Endodermal cell (in vitro differentiated cells): ENCODE measurements at regions not wholly inside any gene's neighbourhood (a gene's known extent, or its start where the extent isn't known, plus 50 kb on each side); places are given as distances from the start of the nearest gene placed in this dataset.
A peak's percentile ranks its signal among the peaks of the same experiment; 100 is the strongest.
"Not testable (repeated sequence)": the region's sequence is repeated elsewhere in the genome, so short reads cannot be mapped to it uniquely, and the experiment has no call there.

Source experiments
- DNase-seq: peaks from one replicate; pipeline ENCODE4 v3.0.0-alpha.2; 2017
- H3K27ac ChIP-seq: 2 replicates; pipeline ENCODE4 v1.5.1; 2013; ENCODE audit warnings: mild to moderate bottlenecking, low read depth, low read length, moderate library complexity
- H3K27me3 ChIP-seq: 2 replicates; pipeline ENCODE4 v1.6.1; 2013; ENCODE audit warnings: mild to moderate bottlenecking, low read length, moderate library complexity; ENCODE audit not compliant: insufficient read depth, control insufficient read depth, poor library complexity, severe bottlenecking
- H3K36me3 ChIP-seq: 2 replicates; pipeline ENCODE4 v1.7.0; 2013; ENCODE audit warnings: mild to moderate bottlenecking, low read length, moderate library complexity; ENCODE audit not compliant: control insufficient read depth, insufficient read depth
- H3K4me1 ChIP-seq: one replicate; pipeline ENCODE4 v1.7.0; 2013; ENCODE audit warnings: low read length; ENCODE audit not compliant: control insufficient read depth, insufficient read depth
- H3K4me3 ChIP-seq: 2 replicates; pipeline ENCODE4 v1.5.1; 2013; ENCODE audit warnings: mild to moderate bottlenecking, low read length, moderate library complexity
- H3K9ac ChIP-seq: 2 replicates; pipeline ENCODE4 v1.6.1; 2013; ENCODE audit warnings: mild to moderate bottlenecking, low read length, moderate library complexity; ENCODE audit not compliant: poor library complexity, severe bottlenecking; ENCODE audit errors: extremely low read depth
- H3K9me3 ChIP-seq: 2 replicates; pipeline ENCODE4 v1.6.1; 2013; ENCODE audit warnings: mild to moderate bottlenecking, low read length, moderate library complexity; ENCODE audit not compliant: control insufficient read depth
- H3K27ac Mint-ChIP-seq: 2 replicates; pipeline ENCODE4 v1.8.0; 2020; ENCODE audit warnings: mixed read lengths
- H3K27me3 Mint-ChIP-seq: 2 replicates; pipeline ENCODE4 v1.8.0; 2021; ENCODE audit warnings: mild to moderate bottlenecking, mixed read lengths; ENCODE audit not compliant: insufficient read depth
- H3K36me3 Mint-ChIP-seq: 2 replicates; pipeline ENCODE4 v1.8.0; 2020; ENCODE audit warnings: low read depth, mixed read lengths
- H3K4me1 Mint-ChIP-seq: 2 replicates; pipeline ENCODE4 v1.8.0; 2020; ENCODE audit warnings: mixed read lengths
- H3K4me3 Mint-ChIP-seq: 2 replicates; pipeline ENCODE4 v1.8.0; 2020; ENCODE audit warnings: mild to moderate bottlenecking, moderate library complexity, mixed read lengths
- H3K9me3 Mint-ChIP-seq: 2 replicates; pipeline ENCODE4 v1.8.0; 2020; ENCODE audit warnings: mild to moderate bottlenecking, mixed read lengths
- WGBS, 2 experiments: methylation state at CpG; one replicate each; pipeline versions ENCODE4 v1.1.5 to v1.1.7; 2013; ENCODE audit warnings: missing lambda C conversion rate in 2 of 2, mixed read lengths in 1 of 2; ENCODE audit not compliant: insufficient coverage in 1 of 2, insufficient read length in 1 of 2; 5-methylcytosine and 5-hydroxymethylcytosine counted together
- TF ChIP-seq, protein P1 (sequence below): fragments of 200-600 bp; sonication (generic); conservative IDR thresholded peaks from 2 replicates; pipeline ENCODE4 v1.5.0; 2021; ENCODE audit warnings: antibody characterized with exemption, mild to moderate bottlenecking

DNA sequence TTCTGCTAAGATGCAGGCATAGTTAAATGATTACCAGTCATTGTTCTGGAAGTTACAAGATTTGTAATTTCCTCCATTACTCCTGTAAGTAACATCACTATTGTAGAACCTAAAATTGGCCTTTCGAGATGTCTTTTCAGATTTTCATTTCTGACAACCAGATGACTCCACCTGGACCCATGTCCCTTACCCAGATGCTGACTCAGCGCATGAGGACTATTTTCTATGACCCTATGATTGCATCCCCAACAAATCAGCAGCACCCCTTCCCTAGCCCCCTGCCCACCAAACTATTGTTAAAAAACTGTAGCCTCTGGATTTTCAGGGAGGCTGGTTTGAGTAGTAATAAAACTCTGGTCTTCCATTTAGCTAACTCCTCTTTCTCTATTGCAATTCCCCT lies 55.2 kb upstream of the RCBTB2 start:
- Histone ChIP-seq H3K4me3 (peak overlapping the region; percentile 24), H3K27ac (no peak overlapping the region), H3K36me3 (no peaks in the 10 kb centered on the region), H3K9me3 (peaks cover 52% of the 10 kb centered on the region), H3K27me3 (no peaks in the 10 kb centered on the region), H3K4me1 (no peaks in the 10 kb centered on the region), H3K9ac (no peak overlapping the region)
- Mint-ChIP-seq H3K27me3 (peaks cover 3% of the 10 kb centered on the region), H3K9me3 (peaks cover 47% of the 10 kb centered on the region), H3K4me1 (peaks cover 3% of the 10 kb centered on the region), H3K4me3 (no peak overlapping the region), H3K27ac (no peak overlapping the region), H3K36me3 (peaks cover 14% of the 10 kb centered on the region)
- DNase-seq, result no peak
- TF ChIP-seq, protein P1, sequence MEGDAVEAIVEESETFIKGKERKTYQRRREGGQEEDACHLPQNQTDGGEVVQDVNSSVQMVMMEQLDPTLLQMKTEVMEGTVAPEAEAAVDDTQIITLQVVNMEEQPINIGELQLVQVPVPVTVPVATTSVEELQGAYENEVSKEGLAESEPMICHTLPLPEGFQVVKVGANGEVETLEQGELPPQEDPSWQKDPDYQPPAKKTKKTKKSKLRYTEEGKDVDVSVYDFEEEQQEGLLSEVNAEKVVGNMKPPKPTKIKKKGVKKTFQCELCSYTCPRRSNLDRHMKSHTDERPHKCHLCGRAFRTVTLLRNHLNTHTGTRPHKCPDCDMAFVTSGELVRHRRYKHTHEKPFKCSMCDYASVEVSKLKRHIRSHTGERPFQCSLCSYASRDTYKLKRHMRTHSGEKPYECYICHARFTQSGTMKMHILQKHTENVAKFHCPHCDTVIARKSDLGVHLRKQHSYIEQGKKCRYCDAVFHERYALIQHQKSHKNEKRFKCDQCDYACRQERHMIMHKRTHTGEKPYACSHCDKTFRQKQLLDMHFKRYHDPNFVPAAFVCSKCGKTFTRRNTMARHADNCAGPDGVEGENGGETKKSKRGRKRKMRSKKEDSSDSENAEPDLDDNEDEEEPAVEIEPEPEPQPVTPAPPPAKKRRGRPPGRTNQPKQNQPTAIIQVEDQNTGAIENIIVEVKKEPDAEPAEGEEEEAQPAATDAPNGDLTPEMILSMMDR, result no peak
- 96 to 100% methylated on average over 2 of the region's 2 CpGs for WGBS, 2 experiments

DNA sequence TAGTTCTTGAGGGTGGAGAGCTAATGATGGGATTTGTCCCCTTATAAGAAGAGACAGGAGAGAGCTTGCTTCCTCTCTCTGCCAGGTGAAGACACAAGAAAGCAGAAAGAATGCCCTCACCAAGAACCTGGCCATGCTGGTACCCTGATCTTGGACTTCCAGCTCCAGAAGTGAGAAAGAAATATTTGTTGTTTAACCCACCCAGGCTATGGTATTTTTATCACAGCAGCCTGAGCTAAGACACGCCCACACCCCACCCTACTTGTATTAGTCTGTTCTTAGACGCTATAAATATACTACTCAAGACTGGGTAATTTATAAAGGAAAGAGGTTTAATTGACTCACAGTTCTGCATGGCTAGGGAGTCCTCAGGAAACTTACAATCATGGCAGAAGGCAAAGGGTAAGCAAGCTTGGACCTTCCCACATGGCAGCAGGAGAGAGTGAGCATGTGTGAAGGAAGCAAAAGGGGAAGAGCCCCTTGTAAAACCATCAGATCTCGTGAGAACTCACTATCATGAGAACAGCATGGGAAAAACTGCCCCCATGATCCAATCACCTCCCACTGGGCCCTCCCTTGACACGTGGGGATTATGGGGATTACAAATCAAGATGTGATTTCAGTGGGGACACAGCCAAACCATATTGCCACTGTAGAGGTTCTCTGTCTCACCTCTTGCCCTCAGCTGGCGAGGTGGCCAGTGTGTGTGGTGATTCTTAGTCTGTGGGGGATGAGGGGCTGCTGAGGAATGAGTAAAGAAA lies 57.4 kb upstream of the RCBTB2 start:
- Mint-ChIP-seq H3K4me3 (no peak overlapping the region), H3K9me3 (peaks cover 47% of the 10 kb centered on the region), H3K27ac (no peak overlapping the region), H3K27me3 (peaks cover 3% of the 10 kb centered on the region), H3K4me1 (peaks cover 20% of the 10 kb centered on the region), H3K36me3 (peaks cover 14% of the 10 kb centered on the region)
- Histone ChIP-seq H3K4me3 (peak overlapping the region; percentile 66), H3K4me1 (no peaks in the 10 kb centered on the region), H3K9me3 (peaks cover 52% of the 10 kb centered on the region), H3K36me3 (no peaks in the 10 kb centered on the region), H3K27ac (no peak overlapping the region), H3K27me3 (no peaks in the 10 kb centered on the region), H3K9ac (no peak overlapping the region)
- no peak for DNase-seq
- TF ChIP-seq, protein P1, result no peak
- 80% methylated on average over 5 of the region's 5 CpGs; no CpG with 5 or more reads in 1 of the 2 experiments for WGBS, 2 experiments

DNA sequence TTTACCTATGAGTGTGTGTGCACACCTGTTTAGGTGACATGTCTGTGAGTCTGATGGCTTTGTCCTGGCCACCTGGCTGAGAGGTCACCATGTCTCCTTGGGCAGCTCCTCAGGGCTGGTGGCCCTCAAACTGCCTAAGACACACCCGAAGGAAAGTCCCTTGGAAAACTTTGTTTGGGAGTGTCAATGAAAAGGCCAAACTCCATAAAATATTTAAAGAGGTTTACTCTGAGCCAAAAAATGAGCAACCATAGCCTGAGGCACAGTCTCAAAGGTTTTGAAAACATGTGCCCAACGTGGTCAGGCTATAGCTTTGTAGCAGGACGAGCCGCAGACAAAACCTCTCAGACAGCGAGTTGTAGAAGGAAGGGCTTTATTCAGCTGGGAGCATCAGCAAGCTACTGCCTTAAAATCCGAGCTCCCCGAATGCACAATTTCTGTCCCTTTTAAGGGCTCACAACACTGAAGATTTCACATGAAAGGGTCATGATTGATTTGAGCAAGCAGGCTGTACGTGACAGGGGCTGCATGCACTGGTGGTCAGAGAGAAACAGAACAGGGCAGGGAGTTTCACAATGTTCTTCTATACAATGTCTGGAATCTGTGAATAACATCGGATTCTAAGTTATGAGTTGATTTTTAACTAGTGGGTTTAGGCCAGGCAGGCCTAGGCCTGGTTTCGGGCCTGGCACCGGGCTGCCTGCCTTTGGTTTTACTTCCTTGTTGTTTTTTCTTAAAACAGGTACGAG lies 58.4 kb upstream of the RCBTB2 start:
- H3K27ac Mint-ChIP-seq, result not testable (repeated sequence)

More for the DNA sequence above, 58.4 kb upstream of the RCBTB2 start:
- H3K36me3 ChIP-seq, DNase-seq, H3K27ac ChIP-seq, H3K4me1 ChIP-seq, H3K4me3 Mint-ChIP-seq, H3K27me3 Mint-ChIP-seq, H3K9ac ChIP-seq, H3K27me3 ChIP-seq: not testable (repeated sequence)
- peaks cover 52% of the 10 kb centered on the region for H3K9me3 ChIP-seq
- peak overlapping the region; percentile 66 for H3K4me3 ChIP-seq
- Mint-ChIP-seq H3K9me3 (peaks cover 47% of the 10 kb centered on the region), H3K4me1 (peaks cover 20% of the 10 kb centered on the region), H3K36me3 (peaks cover 14% of the 10 kb centered on the region)
- 90 to 93% methylated on average over 9 to 12 of the region's 12 CpGs for WGBS, 2 experiments
